GM12878 (cell line): ENCODE measurements at regions not wholly inside any gene's neighbourhood (a gene's known extent, or its start where the extent isn't known, plus 50 kb on each side); places are given as distances from the start of the nearest gene placed in this dataset.
"Not testable (repeated sequence)": the region's sequence is repeated elsewhere in the genome, so short reads cannot be mapped to it uniquely, and the experiment has no call there.

Source experiments
- ATAC-seq: fragments of 200-7000 bp; cut with Tn5 transposase; 3 replicates; pipeline ENCODE4 v1.9.1; 2020; ENCODE audit warnings: mild to moderate bottlenecking, moderate library complexity
- BruUV-seq: library from RNA; stranded (reverse); fragments of 400-500 nt; replicated peaks from 2 replicates; lab custom pipeline; 2021; lab: Mats Ljungman, UMichigan
- CTCF ChIA-PET: fragments of 300-600 bp; sonication (Branson Sonifier 250); formaldehyde crosslinking; extraction: SDS; loops from one replicate; lab custom pipeline; 2021; ENCODE audit warnings: inconsistent platforms; lab: Yijun Ruan, JAX
- POLR2A ChIA-PET: fragments of 350-600 bp; formaldehyde crosslinking; extraction: SDS; loops from one replicate; lab custom pipeline; 2021; ENCODE audit warnings: inconsistent platforms; lab: Charles Lee
- RAD21 ChIA-PET: fragments of 300-600 bp; sonication (Branson Sonifier 250); formaldehyde crosslinking; loops from one replicate; lab custom pipeline; 2023; ENCODE audit warnings: antibody characterized with exemption; ENCODE audit not compliant: unreplicated experiment; lab: Charles Lee
- SMC1A ChIA-PET: fragments of 300-600 bp; sonication (Branson Sonifier 250); formaldehyde crosslinking; loops from one replicate; lab custom pipeline; 2023; ENCODE audit not compliant: unreplicated experiment, uncharacterized antibody; lab: Charles Lee
- DNase-seq: peaks from one replicate; pipeline ENCODE4 v3.0.0-alpha.2; 2011; ENCODE audit warnings: low read depth, low spot score
- FAIRE-seq: peaks from 3 replicates; lab custom pipeline; 2011; peaks lifted over from hg19 to GRCh38; lab: Jason Lieb, UNC
- H2AFZ ChIP-seq: 2 replicates; pipeline ENCODE4 v1.6.0; 2011; ENCODE audit warnings: low read depth, low read length, control low read depth; ENCODE audit not compliant: control insufficient read depth
- H3K27ac ChIP-seq: 2 replicates; pipeline ENCODE4 v1.5.1; 2011; ENCODE audit warnings: control low read depth; ENCODE audit not compliant: control insufficient read depth, insufficient read depth
- H3K27me3 ChIP-seq, 2 experiments: replicated peaks in 1 of 2; 2 replicates each; pipeline versions ENCODE4 v1.6.0 to v1.6.1; 2011; ENCODE audit warnings: low read length in 1 of 2; ENCODE audit not compliant: control insufficient read depth in 2 of 2, insufficient read depth in 2 of 2
- H3K36me3 ChIP-seq, 2 experiments: 2 replicates each; pipeline ENCODE4 v1.5.1; 2011; ENCODE audit warnings: low read length in 1 of 2; ENCODE audit not compliant: control insufficient read depth in 2 of 2, insufficient read depth in 2 of 2
- H3K4me1 ChIP-seq: 2 replicates; pipeline ENCODE4 v1.6.1; 2011; ENCODE audit warnings: mild to moderate bottlenecking, low read length, moderate library complexity, mixed read lengths; ENCODE audit not compliant: control insufficient read depth, insufficient read depth
- H3K4me2 ChIP-seq: 2 replicates; pipeline ENCODE4 v1.6.0; 2011; ENCODE audit warnings: control low read depth; ENCODE audit not compliant: control insufficient read depth, insufficient read depth
- H3K4me3 ChIP-seq: fragments of 200-600 bp; sonication (generic); 2 replicates; pipeline ENCODE4 v1.5.1; 2016
- H3K79me2 ChIP-seq: 2 replicates; pipeline ENCODE4 v1.6.0; 2011; ENCODE audit warnings: low read length; ENCODE audit not compliant: control insufficient read depth, insufficient read depth
- H3K9ac ChIP-seq: 2 replicates; pipeline ENCODE4 v1.8.0; 2011; ENCODE audit warnings: low read length, control low read depth, mixed read lengths; ENCODE audit not compliant: control insufficient read depth, insufficient read depth
- H3K9me3 ChIP-seq: replicated peaks from 3 replicates; pipeline ENCODE4 v1.5.1; 2011; ENCODE audit warnings: mild to moderate bottlenecking, low read length; ENCODE audit not compliant: control insufficient read depth, insufficient read depth
- H4K20me1 ChIP-seq: 2 replicates; pipeline ENCODE4 v1.6.0; 2011; ENCODE audit not compliant: control insufficient read depth, insufficient read depth
- WGBS: methylation state at CpG from one replicate; pipeline ENCODE4 v1.1.6; 2016; ENCODE audit warnings: low lambda C conversion rate; ENCODE audit not compliant: insufficient replicate concordance, insufficient coverage; ENCODE audit errors: missing lambda C conversion rate; 5-methylcytosine and 5-hydroxymethylcytosine counted together
- in situ Hi-C: fragments of 300-500 bp; cut with MboI; formaldehyde crosslinking; loops from 9 replicates; pipeline ENCODE4 v1.14.3; 2018; ENCODE audit warnings: mixed read lengths
- intact Hi-C: fragments of 100-400 bp; cut with micrococcal nuclease; formaldehyde crosslinking; loops from one replicate; pipeline ENCODE4 v1.14.2; 2022; ENCODE audit not compliant: unreplicated experiment

DNA sequence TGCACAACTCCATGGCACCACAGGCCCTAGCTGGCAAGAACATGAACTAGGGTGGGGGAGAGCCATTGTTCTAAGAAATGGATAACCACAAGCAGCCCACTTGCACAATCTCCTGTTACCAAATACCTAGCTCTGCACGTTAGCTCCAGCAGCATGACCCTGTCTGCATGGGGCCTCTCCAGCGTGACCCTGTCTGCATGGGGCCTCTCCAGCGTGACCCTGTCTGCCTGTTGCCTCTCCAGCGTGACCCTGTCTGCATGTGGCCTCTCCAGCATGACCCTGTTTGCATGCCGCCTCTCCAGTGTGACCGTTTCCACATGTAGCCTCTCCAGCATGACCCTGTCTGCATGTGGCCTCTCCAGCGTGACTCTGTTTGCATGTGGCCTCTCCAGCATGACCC lies 356.7 kb downstream of the CNTNAP3B start:
- RAD21 ChIA-PET, POLR2A ChIA-PET, H3K4me3 ChIP-seq, ATAC-seq, H3K9ac ChIP-seq, BruUV-seq, H3K27ac ChIP-seq, CTCF ChIA-PET, H3K9me3 ChIP-seq, FAIRE-seq, H3K4me1 ChIP-seq, intact Hi-C loops, H3K79me2 ChIP-seq, SMC1A ChIA-PET, in situ Hi-C loops, H2AFZ ChIP-seq, H3K36me3 ChIP-seq, H3K4me2 ChIP-seq, DNase-seq, H4K20me1 ChIP-seq, H3K27me3 ChIP-seq: not testable (repeated sequence)
- 9% methylated on average over 6 of the region's 7 CpGs for WGBS

DNA sequence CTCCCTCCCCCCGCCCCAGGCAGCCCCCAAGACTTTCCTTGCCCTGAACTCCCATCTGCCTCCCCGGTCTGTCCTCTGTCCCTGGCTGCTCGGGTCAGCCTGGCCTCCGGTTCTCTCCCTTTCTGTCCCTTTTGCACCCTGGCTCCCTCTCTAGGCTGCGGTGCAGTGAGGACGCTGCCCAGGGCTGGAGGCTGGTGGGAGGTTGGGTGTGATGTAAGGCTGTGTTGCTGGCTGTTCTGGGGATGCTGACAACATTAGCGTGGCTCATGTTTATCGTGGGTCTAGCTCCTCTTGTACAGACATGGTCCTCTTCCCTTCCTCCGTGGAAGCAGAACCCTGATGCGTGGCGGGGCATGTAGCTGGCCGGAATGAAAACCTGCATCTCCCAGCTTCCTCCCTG lies 357.5 kb downstream of the CNTNAP3B start:
- RAD21 ChIA-PET, POLR2A ChIA-PET: not testable (repeated sequence)

DNA sequence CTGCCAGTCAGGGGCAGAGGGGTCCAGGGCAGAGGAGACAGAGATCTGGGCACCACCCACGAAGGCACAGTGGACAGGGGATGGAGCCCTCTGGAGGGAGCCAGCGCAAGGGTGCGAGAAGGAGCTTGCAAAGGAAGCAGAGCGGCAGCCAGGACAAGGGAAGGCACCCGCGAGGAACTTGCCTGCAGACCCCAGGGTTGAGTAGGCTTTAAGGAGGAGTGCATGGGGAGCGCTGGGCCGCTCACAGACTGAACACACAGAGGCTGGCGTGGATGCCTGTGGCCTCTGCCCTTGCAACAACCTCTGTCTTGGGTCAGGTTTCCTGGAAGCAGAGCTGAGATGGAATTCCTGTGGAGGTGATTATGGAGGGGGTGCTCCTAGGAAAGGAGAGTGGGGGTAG lies 374.4 kb downstream of the CNTNAP3B start:
- ATAC-seq, H3K27me3 ChIP-seq, POLR2A ChIA-PET, SMC1A ChIA-PET, BruUV-seq, DNase-seq, H3K36me3 ChIP-seq, CTCF ChIA-PET, H3K9me3 ChIP-seq, H3K27ac ChIP-seq, H2AFZ ChIP-seq, in situ Hi-C loops, H3K79me2 ChIP-seq, H3K4me1 ChIP-seq, FAIRE-seq, H3K4me2 ChIP-seq, H3K9ac ChIP-seq, H4K20me1 ChIP-seq, RAD21 ChIA-PET, H3K4me3 ChIP-seq, intact Hi-C loops: not testable (repeated sequence)
- WGBS = 35% methylated on average over 6 of the region's 9 CpGs

More for the DNA sequence above, 357.5 kb downstream of the CNTNAP3B start:
- H3K4me1 ChIP-seq, H3K79me2 ChIP-seq, H3K27ac ChIP-seq, BruUV-seq, H3K27me3 ChIP-seq, intact Hi-C loops, H3K9me3 ChIP-seq, FAIRE-seq, H3K4me3 ChIP-seq, H2AFZ ChIP-seq, DNase-seq, CTCF ChIA-PET, H3K4me2 ChIP-seq, in situ Hi-C loops, H3K36me3 ChIP-seq, H3K9ac ChIP-seq, SMC1A ChIA-PET, ATAC-seq, H4K20me1 ChIP-seq: not testable (repeated sequence)
- WGBS = 41% methylated on average over 4 of the region's 12 CpGs

DNA sequence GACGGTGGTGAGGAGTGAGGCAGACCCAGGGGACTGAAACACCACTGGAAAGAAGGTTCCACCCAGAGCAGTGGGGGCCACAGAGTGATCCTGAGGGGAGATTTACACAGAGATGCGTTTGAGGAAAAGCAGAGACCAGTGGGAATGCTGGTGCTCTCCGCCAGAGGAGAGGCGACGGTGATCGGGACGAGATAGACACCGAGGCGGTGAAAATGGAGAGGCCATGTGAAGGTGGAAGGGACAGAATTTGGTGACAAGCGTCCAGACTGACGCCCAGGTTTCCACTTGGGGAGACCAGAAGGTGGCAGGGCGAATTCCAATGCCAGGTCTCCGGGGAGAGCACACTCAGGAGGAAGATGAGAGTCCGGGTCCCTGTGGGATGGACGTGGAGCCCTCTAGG lies 374.8 kb downstream of the CNTNAP3B start:
- H3K27ac ChIP-seq, FAIRE-seq, H3K9ac ChIP-seq, H3K9me3 ChIP-seq, H3K4me2 ChIP-seq, H3K27me3 ChIP-seq, CTCF ChIA-PET, H2AFZ ChIP-seq, H3K79me2 ChIP-seq, SMC1A ChIA-PET, H4K20me1 ChIP-seq, ATAC-seq, RAD21 ChIA-PET, H3K4me3 ChIP-seq, in situ Hi-C loops, DNase-seq, H3K36me3 ChIP-seq, POLR2A ChIA-PET, BruUV-seq, H3K4me1 ChIP-seq, intact Hi-C loops: not testable (repeated sequence)
- WGBS = 61% methylated on average over 15 of the region's 15 CpGs
